ENCODE measurements at regions not wholly inside any gene's neighbourhood (a gene's known extent, or its start where the extent isn't known, plus 50 kb on each side); places are given as distances from the start of the nearest gene placed in this dataset.

DNA sequence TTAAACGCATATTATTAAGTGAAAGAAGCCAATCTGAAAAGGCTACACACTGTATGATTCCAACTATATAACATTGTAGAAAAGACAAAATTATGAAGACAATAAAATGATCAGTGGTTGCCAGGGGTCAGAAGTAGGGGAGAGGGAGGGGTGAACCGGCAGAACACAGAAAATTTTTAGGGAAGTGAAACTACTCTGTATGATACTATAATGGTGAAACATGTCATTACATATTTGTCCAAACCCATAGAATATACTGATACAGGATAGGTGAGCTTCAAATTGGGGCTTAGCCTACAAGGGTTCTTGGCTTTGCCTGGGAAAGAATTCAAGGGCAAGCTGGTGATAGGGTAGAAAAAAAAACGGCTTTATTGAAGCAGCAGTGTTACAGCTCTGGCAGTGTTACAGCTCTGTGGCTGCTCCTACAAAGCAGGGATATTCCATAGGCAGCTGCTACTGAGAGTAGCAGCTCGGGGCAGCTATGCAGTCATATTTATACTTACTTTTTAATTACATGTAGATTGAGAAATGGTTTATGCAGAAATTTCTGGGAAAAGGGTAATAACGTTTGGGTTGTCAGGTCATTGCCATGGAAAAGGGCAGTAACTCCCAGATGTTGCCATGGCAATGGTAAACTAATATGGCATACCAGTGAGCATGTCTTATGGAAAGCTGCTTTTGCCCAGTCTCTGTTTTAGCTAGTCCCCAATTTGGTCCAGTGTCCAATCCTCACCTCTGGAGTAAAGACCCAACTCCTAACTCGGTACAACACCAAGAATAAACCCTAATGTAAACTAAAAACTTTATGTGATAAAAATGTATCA lies 125.1 kb upstream of the SLC25A36 start:
- no peak for DNase-seq (ENCODE audit: low spot score)

DNA sequence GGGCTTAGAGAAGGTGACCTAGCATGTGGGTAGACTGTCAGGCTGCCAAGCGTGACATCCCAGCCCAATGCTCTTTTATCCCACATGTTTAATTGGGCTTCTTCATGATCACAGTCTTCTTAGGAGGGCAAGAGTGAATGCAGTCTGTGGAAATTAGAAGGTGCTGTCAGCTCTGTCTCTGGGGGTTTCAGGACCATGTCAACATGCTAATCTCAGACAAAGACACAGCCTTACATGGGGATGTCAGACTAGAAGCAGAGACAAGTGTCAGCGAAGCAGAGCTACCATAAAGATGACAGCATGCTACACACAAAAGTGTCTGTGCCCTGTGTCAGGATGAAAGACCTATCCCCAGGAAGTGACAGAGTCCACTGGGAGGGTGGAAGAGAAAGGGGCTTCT lies 120.1 kb upstream of the SLC25A36 start:
- DNase-seq (ENCODE audit: low spot score) = no peak

DNA sequence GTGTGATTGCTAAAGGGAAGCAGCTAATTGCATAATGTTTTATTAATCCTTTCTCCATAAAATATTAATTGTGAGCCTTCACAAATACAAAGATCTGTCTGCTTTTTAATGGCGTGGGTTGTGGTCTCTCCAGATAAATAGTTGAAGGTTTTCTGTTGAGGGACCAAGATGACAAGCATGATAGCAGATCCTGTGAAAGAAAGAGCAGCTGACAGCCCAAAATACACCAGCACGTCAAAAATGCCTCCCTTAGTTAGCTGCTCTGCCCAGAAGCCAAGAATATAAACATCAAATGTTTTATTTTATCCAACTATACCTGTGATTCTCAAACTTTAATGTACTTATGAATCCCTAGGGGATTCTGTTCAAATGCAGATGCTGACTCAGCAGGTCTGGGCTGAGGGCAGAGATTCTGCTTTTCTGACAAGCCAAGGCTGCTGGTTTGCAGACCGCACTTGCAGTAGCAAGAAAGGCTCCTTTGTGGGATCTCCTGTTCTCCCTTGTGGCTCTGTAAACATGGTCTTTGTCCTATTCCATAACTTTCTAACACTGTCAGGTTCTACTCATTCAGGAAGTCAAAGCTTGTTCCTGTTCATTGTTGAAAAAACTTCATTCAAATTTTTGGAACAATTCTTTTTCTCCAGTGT lies 119.1 kb upstream of the SLC25A36 start:
- DNase-seq (ENCODE audit: low spot score) = no peak

DNA sequence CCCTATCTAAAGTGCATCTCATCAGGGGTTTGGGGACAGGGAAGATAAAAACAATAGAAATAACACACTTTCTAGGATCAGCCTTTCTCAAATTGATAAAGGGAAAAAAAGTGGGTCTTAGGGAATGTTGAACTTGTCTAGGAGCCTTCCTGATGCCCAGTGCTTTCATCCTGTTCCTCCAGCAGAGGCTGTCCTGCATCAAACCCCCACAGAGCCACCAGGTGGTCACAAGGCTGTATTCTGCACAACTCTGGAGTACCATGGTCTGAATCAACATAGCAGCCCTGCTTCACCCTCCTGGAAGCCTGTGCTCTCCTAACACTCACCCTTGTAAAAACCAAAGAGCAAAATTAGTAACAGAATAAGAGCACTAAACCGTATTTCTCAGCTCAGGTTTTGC lies 118.5 kb upstream of the SLC25A36 start:
- DNase-seq (ENCODE audit: low spot score) = no peak

DNA sequence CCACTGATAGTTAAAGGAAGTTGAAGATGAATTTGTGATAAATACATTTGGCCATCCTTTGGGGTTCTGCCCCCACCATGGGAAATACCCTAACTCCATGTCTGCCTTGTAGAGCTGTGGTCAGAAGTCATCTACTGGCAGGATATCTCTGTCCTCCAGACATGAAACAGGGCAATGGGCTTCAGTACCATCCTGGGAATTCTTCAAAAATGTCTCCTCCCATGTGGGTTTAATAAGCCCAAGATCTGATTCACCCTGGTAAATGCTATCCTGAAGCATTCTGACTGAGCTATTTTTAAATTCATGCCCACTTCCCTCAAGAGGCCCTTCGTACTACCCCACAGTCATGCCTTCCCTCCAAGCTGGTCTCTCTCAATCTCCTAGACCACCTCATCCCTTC lies 113.7 kb upstream of the SLC25A36 start:
- DNase-seq (ENCODE audit: low spot score) = no peak

DNA sequence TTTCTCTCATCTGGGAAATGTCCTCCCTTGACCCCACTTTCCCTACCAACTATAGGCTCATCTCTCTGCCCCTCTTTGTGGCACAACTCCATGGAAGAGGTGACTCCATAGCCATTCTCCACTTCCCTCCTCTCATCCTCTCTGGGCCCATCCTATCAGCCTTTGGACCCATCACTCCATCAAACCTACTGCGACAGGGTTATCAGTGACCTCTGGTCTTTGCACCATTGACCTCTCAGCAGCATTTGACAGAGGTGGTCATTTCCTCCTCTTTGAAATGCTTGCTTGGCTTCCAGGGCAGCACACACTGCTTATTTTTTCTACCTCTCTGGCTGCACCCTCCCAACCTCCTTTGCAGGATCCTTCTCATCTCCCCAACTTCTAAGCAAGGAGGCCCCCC lies 113.1 kb upstream of the SLC25A36 start:
- DNase-seq (ENCODE audit: low spot score) = no peak

DNA sequence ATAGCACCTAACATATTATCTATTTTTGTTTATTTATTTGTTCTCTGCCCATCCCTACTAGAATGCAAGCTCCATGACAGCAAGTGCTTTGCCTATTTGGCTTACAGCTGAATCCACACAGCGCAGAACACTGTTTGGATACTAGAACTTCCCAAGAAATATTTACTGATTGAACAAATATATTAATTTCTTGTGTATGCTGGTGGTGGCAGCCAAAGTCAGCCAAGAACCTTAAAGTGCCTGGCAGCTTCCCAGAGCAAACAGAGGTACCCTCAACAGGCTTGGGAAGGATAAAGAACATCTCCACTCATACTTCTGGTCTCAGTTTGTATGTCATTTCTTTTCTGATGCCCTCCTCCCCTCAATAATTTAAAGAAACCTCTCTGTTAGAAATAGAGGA lies 111.8 kb upstream of the SLC25A36 start:
- DNase-seq (ENCODE audit: low spot score) = no peak

DNA sequence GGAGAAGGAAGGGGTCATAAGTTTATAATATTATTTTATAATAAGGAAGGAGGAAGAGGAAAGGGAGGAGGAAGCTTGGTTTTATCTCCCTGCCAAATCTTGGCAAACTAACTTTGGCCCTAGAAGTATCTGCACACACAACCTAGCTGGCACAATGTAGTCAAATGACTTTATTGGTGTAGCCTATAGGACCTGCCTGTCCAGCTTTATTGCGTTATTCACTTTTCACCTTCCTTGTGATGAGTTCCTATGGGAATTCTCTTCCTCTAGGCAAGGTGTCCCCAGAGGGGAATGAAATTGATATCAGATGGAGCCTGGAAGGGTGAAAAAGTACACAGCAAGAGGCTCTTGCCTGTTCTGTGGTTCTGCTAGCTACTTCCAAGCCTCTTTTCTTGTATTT lies 111.2 kb upstream of the SLC25A36 start:
- no peak for DNase-seq (ENCODE audit: low spot score)

DNA sequence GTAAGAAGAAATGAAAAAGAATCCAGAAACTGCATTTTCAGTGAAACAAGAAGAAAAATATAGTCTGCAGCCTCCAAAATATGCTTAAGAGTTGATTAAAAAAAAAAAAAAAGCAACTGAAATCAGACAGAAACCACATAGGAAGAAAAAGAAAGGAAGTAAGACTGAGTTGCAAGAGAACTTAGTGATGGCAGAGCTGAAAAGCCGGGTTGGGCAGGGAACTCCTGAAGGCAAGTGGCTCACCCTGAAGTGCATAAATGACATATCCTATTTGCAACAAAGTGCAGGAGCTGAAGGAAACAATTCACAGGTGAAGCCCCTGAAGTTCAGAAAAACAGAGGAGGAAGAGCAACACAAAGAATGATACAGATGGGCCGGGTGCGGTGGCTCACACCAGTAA lies 108.8 kb upstream of the SLC25A36 start:
- DNase-seq (ENCODE audit: low spot score) = no peak

DNA sequence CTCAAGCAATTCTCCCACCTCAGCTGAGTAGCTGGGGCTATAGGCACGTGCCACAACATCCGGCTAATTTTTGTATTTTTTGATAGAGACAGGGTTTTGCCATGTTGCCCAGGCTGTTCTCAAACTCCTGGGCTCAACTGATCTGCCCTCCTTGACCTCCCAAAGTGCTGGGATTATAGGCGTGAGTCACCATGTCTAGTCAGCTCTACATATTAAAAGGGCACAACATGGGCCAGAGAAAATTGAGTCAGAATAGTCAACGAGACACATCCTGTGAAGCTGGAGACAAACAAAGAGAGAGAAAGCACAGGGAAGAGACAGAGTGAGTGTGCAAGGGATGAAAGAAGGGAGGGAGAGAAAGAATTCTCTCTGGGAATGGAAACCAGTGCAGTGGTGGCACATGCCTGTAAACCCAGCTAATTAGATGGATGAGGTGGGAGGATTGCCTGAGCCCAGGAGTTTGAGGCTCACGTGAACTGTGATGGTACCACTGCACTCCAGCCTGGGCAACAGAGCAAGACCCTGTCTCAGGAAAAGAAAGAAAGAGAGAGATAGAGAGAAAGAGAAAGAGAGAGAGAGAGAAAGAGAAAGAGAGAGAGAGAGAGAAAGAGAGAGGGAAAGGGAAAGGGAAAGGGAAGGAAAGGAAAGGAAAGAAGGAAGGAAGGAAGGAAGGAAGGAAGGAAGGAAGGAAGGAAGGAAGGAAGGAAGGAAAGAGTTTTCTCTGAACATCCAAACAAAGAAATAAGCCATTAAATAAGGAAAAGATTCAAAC lies 107.2 kb upstream of the SLC25A36 start:
- DNase-seq (ENCODE audit: low spot score) = no peak

DNA sequence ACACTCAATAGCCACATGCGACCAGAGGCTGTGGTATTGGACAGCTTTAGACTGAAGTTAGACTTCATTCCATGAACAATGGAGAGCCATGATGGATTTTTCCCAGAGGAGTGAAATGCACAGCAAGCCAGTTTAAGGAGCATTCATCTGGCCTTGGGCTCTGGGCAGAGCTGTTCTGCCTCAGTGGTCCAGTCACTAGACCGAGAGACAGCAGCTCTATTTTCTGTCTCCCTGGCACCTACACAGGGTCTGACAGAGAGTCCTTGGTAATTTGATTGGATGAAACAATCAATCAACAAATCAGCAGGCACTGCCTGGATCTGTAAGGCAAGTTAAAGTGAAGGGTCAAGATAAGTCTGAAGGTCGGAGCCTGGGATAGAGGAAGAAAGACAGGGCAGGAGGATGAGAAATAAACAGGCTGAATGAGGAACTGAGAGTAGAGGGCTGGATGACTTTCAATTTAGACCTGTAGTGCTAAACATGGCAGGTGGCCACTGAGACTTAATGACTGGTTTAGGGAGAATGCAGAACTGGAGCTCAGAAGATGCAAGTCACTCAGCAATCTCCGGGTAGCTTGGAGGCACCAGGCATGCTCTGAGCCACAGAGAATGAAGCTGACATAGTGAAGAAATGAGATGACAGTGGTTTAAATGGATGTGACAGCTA lies 98.5 kb upstream of the SLC25A36 start:
- DNase-seq (ENCODE audit: low spot score) = no peak

DNA sequence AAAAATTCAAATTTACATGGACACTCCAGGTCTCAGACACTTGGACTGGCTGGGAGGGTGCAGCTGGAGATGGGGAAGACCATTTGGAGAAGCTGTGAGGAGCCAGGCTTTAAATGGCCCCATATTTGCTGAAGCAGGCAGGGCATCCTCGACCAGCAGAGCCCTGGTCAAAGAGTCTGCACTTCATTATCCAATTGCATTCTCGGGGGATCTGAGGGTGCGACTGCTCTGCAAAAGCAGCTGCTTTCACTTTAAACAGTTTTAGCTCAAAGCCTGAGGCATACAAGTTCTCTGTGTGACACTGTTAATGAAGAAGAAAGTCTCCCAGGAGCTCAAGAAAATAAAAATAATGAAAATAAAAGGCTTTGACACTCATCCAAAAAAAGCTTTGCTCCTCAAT lies 98.0 kb upstream of the SLC25A36 start:
- DNase-seq (ENCODE audit: low spot score) = no peak

DNA sequence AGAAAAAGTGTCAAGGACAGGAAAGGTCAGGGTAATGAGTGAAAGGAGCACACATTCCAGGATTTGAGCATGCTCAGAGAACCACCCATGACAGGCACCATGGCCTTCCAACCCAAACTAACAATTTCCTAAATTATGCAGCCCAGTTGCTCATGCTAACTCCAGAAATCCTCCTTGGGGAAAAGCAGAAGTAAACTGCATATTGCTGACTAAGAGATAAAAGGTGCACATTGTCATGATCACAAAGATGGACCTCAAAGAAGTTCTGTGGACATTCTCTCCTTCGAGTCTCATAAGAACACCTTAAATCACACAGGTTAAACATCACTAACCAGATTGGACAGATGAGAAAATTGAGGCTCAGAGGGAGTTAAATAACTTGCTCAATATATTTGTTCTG lies 97.6 kb upstream of the SLC25A36 start:
- no peak for DNase-seq (ENCODE audit: low spot score)

DNA sequence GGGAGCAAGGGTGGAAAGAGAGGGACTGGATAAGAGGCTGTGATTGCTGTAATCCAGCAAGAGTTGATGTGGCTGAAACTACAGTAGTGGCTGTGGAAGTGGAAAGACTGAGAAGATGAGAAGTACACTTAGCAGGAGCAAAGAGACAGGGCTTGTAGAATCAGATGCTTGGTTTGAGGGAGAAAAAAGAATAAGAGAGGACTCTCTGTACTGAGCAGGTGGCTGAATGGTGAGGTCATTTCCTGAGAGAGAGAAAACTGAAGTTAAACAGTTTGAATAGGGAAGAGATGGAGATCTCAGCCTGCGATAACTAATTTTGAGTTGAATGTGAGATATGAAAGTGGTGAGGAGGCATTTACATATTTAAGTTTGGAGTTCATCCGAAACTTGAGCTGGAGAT lies 95.8 kb upstream of the SLC25A36 start:
- no peak for DNase-seq (ENCODE audit: low spot score)

DNA sequence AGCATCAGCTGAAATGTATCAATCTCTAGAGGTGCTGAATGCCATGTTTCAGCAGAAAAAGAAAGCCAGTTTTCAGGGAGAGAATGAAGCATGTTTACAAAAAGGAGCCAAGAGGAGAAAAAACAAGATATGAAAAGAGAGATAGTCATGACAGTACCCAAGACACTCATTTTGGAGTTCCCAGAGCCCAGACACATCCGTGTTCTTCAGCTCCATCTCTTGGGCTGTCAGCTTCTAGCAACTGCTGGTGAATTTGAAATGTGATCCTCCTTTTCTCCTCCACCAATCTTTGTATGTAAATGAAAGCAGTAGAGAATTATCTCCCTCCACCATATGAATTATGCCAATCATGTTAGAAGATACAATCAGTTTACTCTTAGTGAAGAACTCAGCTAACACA lies 93.0 kb upstream of the SLC25A36 start:
- DNase-seq (ENCODE audit: low spot score) = no peak

DNA sequence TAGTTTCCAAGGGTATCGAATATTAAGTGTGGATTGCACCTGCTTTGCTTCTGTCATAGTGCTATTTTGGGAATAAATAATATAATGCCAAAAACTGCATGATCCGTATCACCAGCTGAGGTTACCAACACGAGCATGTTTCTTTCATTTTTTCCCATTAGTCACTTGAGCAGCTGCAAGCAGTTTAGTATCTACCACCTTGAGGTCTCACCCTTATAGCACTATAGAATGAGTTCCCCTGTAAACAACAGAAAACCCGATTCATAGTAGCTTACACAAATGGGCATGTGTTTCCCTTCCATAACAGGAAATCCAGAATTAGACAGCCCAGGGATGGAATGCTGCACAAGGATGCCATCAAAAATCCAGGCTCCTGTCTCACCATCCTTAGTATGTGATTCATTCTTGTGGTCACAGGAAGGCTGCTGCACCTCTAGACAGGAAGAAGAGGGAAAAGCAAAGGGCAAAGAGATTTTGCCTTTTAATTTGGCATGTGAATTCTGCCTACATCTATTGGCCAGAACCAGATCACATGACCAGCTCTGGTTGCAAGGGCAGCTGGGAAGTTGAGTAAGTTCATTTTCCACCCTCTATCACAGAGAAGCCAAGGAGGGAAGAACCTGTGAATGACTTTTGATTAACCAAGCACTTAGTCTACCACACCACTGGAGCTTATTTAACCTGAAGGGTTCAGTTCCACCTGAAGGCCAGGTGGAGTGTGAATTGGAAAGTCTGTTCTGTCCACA lies 91.3 kb upstream of the SLC25A36 start:
- no peak for DNase-seq (ENCODE audit: low spot score)

DNA sequence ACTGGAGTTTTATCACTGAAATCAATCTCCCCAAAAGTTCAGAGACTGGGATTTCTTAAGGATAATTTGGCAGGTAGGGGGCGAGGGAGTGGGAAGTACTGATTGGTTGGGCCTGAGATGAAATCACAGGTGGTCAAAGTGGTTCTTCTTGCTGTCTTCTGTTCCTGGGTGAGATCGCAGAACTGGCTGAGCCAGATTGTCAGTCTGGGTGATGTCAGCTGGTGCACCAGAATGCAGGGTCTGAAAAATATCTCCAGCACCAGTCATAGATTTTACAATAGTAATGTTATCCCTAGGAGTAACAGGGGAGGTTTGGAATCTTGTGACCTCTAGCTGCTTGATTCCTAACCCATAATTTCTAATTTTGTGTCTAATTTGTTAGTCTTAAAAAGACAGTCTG lies 86.7 kb upstream of the SLC25A36 start:
- DNase-seq (ENCODE audit: low spot score) = no peak

DNA sequence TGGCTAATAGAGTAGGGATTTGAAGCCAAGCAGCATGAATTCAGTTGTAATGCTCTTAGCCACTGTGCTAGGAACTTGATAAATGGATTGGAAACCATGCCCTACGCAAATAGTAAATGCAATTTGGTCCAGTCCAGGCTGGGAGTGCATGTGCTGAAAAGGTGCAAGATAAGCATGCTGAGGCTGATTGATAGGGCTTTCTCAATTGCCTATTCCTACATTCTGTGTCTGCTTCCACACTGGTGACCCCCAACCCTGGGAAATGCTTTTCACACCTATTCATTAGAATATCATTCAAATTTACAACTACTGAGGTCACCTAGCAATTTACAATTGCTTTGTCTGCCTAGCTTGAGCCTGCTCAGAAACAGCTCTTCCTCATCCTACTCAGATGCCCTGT lies 84.7 kb upstream of the SLC25A36 start:
- DNase-seq (ENCODE audit: low spot score) = no peak

DNA sequence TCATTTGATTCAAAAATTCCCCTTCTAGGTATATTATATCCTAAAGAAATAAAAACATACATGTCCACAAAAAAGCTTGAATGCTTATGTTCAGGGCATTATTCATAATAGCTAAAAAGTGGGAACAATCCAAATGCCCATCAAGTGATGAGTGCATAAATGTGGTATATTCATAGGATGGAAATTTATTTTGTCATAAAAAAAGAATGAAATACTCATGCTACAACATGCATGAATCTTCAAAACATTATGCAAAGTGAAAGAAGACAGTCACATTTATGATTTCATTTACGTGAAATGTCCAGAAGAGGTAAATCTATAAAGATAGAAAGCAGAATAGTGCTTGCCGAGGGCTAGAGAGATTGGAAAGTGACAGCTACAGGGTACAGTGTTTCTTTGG lies 83.6 kb upstream of the SLC25A36 start:
- DNase-seq (ENCODE audit: low spot score) = no peak

DNA sequence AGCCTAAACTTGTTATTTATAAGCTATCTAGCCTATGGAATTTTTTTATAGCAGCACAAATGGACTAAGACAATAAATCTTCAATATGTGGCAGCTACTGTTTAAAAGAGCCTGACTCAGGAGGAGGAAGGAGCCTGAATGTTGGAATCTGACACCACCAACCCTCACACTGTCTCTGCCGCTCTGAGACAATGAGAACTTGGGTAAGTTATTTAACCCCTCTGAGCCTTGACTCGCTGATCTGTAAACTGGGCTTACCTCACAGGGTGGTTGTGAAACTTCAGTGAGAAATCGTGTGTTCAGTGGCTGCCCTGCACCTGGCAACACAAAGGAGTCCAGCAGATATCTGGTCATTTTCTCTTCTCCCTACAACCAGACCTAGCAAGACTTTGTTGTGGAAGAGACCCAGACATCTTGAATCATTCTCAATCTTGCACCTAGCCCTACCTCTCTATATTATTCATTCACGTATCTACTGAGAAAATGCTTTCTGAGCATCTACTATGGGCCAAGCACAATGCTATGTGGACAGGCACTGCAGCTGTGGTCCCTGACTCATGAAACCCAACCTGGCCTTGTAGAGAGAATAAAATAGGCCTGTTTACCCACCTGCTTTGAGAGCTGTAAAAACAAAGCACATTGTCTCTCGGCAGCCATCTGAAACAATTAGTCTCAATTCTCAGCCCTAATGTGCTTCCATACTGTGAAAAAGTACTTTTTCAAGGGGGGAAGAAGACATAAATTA lies 81.9 kb upstream of the SLC25A36 start:
- DNase-seq (ENCODE audit: low spot score) = no peak

DNA sequence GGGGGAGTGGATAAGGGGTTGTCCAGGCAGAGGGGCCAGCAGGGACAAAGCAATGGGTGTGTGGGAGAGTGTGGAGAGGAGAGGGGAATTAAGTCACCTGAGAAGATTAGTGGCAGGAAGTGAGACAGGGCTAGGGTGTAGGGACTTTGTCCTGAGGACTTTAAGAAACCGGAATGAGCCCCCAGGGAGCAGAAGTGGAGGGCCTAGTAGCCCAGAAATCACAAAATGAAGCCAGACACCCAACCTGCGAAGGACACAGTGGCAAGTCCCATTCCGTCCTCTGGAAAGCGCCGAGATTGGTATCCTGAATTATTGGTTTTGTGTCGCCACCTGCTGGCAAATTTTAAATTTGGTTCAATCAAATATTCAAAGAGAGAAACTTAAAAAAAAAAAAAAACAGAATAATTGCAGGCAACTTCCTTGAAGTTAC lies 78.0 kb upstream of the SLC25A36 start:
- peak; percentile 15 for DNase-seq (ENCODE audit: low spot score)

Measured in HuH-7.5 (cell line).